ENCODE measurements at regions not wholly inside any gene's neighbourhood (a gene's known extent, or its start where the extent isn't known, plus 50 kb on each side); places are given as distances from the start of the nearest gene placed in this dataset.

- TF ChIP-seq POLR2A (IDR thresholded peaks at IDR 0.05; ENCODE audit: low read depth, low read length) (no peak), POLR2AphosphoS5 (IDR thresholded peaks at IDR 0.05; ENCODE audit: low read depth, low read length) (no peak), POU2F2 (IDR thresholded peaks at IDR 0.05; ENCODE audit: low read depth, low read length) (no peak), TAF1 (IDR thresholded peaks at IDR 0.05; ENCODE audit: low read depth, low read length) (no peak), PAX5 (IDR thresholded peaks at IDR 0.05; ENCODE audit: insufficient read depth, low read length, severe bottlenecking) (no peak), SPI1 (IDR thresholded peaks at IDR 0.05; ENCODE audit: low read depth, low read length) (no peak)
Observed at GRCh38 chr14:101457301-101457935, 103.9 kb upstream of the DIO3 start.
